ENCODE measurements at regions not wholly inside any gene's neighbourhood (a gene's known extent, or its start where the extent isn't known, plus 50 kb on each side); places are given as distances from the start of the nearest gene placed in this dataset.

GRCh38 chr1:58397187-58397820 is 149.2 kb downstream of the OMA1 start:
- TF ChIP-seq EZH2 (IDR thresholded peaks at IDR 0.05; ENCODE audit: insufficient read depth, poor library complexity, severe bottlenecking) (no peak), EZH2phosphoT487 (IDR thresholded peaks at IDR 0.05; ENCODE audit: insufficient read depth, low read depth) (no peak)
